ENCODE measurements at regions not wholly inside any gene's neighbourhood (a gene's known extent, or its start where the extent isn't known, plus 50 kb on each side); places are given as distances from the start of the nearest gene placed in this dataset.

DNA sequence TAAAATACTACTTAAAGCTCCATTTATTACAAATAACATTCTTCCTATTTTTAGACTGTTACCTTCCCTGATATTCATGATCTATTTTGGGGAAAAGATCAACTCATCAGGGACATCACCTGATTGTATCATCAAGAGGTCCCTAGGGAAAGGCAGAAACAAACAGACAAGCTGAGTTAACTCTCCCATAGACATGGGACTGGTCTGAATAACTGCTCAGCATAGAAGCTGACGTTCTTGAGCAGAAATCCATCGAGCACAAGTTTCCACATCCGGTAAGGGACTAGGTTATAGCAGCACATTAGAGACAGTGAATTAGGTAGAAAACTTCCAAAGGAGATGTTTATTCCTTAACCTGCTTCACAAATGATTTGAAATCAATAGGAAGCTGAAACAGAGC lies 1100.4 kb upstream of the SLC39A10 start:
- Histone ChIP-seq H3K79me2 (ENCODE audit: insufficient read depth, low read length) (no peaks in the 10 kb centered on the region), H3K27me3 (ENCODE audit: control insufficient read depth in 2 of 2, insufficient read depth in 2 of 2, low read length in 2 of 2) (no peaks in the 10 kb centered on the region), H3K4me2 (replicated peaks; ENCODE audit: extremely low read depth, low read length, poor library complexity, severe bottlenecking) (no peak overlapping the region), H3K4me3 (replicated peaks in 1 of 3; ENCODE audit: low read depth in 2 of 3, low read length in 3 of 3) (no peak overlapping the region), H3K9ac (ENCODE audit: insufficient read depth, low read length, poor library complexity, severe bottlenecking) (no peak overlapping the region), H3K4me1 (ENCODE audit: control insufficient read depth in 1 of 2, insufficient read depth in 2 of 2, low read length in 2 of 2) (no peaks in the 10 kb centered on the region), H3K27ac (ENCODE audit: low read depth in 1 of 2, low read length in 2 of 2) (no peak overlapping the region), H4K20me1 (ENCODE audit: insufficient read depth, low read length) (no peaks in the 10 kb centered on the region), H3K9me3 (replicated peaks in 1 of 2; ENCODE audit: control insufficient read depth in 1 of 2, insufficient read depth in 1 of 2, low read length in 2 of 2) (peaks cover 0 to 11% of the 10 kb centered on the region in 2 donors), H2AFZ (ENCODE audit: insufficient read depth, low read depth, low read length, poor library complexity, severe bottlenecking) (no peak overlapping the region), H3K36me3 (replicated peaks in 1 of 2; ENCODE audit: control insufficient read depth in 1 of 2, insufficient read depth in 2 of 2, low read length in 2 of 2) (no peaks in the 10 kb centered on the region)
- intact Hi-C loops (cut with micrococcal nuclease) = no loop called here
- Mint-ChIP-seq H3K4me1 (no peaks in the 10 kb centered on the region), H3K9me3 (peaks cover 0 to 7% (median 3%) of the 10 kb centered on the region in 7 donors), H3K27ac (no peak overlapping the region), H3K27me3 (ENCODE audit: low read depth in 3 of 3) (no peaks in the 10 kb centered on the region), H3K36me3 (no peaks in the 10 kb centered on the region), H3K4me3 (no peak overlapping the region)
- TF ChIP-seq, protein P1, sequence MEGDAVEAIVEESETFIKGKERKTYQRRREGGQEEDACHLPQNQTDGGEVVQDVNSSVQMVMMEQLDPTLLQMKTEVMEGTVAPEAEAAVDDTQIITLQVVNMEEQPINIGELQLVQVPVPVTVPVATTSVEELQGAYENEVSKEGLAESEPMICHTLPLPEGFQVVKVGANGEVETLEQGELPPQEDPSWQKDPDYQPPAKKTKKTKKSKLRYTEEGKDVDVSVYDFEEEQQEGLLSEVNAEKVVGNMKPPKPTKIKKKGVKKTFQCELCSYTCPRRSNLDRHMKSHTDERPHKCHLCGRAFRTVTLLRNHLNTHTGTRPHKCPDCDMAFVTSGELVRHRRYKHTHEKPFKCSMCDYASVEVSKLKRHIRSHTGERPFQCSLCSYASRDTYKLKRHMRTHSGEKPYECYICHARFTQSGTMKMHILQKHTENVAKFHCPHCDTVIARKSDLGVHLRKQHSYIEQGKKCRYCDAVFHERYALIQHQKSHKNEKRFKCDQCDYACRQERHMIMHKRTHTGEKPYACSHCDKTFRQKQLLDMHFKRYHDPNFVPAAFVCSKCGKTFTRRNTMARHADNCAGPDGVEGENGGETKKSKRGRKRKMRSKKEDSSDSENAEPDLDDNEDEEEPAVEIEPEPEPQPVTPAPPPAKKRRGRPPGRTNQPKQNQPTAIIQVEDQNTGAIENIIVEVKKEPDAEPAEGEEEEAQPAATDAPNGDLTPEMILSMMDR (IDR thresholded peaks at IDR 0.05) = no peak
- no CpG with 5 or more reads among the region's 3 CpGs for WGBS (ENCODE audit: insufficient coverage)
- no peak for DNase-seq

DNA sequence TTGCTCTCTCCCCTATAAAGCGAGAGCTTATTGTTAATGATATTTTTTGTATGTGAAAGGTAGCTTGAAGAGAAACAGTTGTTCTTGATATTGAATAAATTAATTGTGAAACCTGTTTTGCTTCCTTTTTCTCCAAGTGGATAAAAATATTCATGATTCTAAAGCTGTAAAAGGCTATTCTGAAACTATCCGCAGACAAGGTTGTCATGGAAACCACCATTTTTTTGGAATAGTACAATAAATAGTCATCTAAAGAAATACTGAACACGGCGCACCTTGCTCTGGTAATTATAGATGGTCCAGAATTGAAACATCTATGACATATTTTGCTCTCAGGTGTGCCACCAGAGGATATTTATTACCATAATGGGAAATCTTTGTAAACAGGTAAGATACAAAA lies 1103.0 kb upstream of the SLC39A10 start:
- no peak overlapping the region for H3K4me2 ChIP-seq (replicated peaks; ENCODE audit: extremely low read depth, low read length, poor library complexity, severe bottlenecking)
- no peaks in the 10 kb centered on the region for H3K4me1 Mint-ChIP-seq
- no peak overlapping the region for H3K27ac Mint-ChIP-seq
- no peaks in the 10 kb centered on the region for H3K27me3 Mint-ChIP-seq (ENCODE audit: low read depth in 3 of 3)
- no peaks in the 10 kb centered on the region for H3K27me3 ChIP-seq (ENCODE audit: control insufficient read depth in 2 of 2, insufficient read depth in 2 of 2, low read length in 2 of 2)
- H3K4me3 ChIP-seq (replicated peaks in 1 of 3; ENCODE audit: low read depth in 2 of 3, low read length in 3 of 3) = no peak overlapping the region
- H3K9me3 ChIP-seq (replicated peaks in 1 of 2; ENCODE audit: control insufficient read depth in 1 of 2, insufficient read depth in 1 of 2, low read length in 2 of 2) = no peaks in the 10 kb centered on the region
- intact Hi-C loops (cut with micrococcal nuclease) = no loop called here
- H3K36me3 ChIP-seq (replicated peaks in 1 of 2; ENCODE audit: control insufficient read depth in 1 of 2, insufficient read depth in 2 of 2, low read length in 2 of 2) = no peaks in the 10 kb centered on the region
- WGBS (ENCODE audit: insufficient coverage) = no CpG with 5 or more reads among the region's 4 CpGs
- H4K20me1 ChIP-seq (ENCODE audit: insufficient read depth, low read length) = no peaks in the 10 kb centered on the region
- H3K27ac ChIP-seq (ENCODE audit: low read depth in 1 of 2, low read length in 2 of 2) = no peak overlapping the region
- H3K36me3 Mint-ChIP-seq = no peaks in the 10 kb centered on the region
- H3K9ac ChIP-seq (ENCODE audit: insufficient read depth, low read length, poor library complexity, severe bottlenecking) = no peak overlapping the region
- TF ChIP-seq, protein P1 (IDR thresholded peaks at IDR 0.05) = no peak
- no peak overlapping the region for H3K4me3 Mint-ChIP-seq
- no peaks in the 10 kb centered on the region for H3K79me2 ChIP-seq (ENCODE audit: insufficient read depth, low read length)
- H2AFZ ChIP-seq (ENCODE audit: insufficient read depth, low read depth, low read length, poor library complexity, severe bottlenecking) = no peak overlapping the region
- DNase-seq = no peak
- no peaks in the 10 kb centered on the region for H3K9me3 Mint-ChIP-seq
- no peaks in the 10 kb centered on the region for H3K4me1 ChIP-seq (ENCODE audit: control insufficient read depth in 1 of 2, insufficient read depth in 2 of 2, low read length in 2 of 2)

All from CD14-positive monocyte (primary cell).